Erythroblast (primary cell): ENCODE measurements at regions not wholly inside any gene's neighbourhood (a gene's known extent, or its start where the extent isn't known, plus 50 kb on each side); places are given as distances from the start of the nearest gene placed in this dataset.

Experiments used
- GATA1 ChIP-seq: IDR thresholded peaks from 2 replicates; pipeline ENCODE4 v1.6.1; 2011; ENCODE audit warnings: low read depth, mild to moderate bottlenecking, control low read depth, low read length, moderate library complexity
- POLR2A ChIP-seq: IDR thresholded peaks from 2 replicates; pipeline ENCODE4 v1.6.1; 2011; ENCODE audit warnings: mild to moderate bottlenecking, low read length

DNA sequence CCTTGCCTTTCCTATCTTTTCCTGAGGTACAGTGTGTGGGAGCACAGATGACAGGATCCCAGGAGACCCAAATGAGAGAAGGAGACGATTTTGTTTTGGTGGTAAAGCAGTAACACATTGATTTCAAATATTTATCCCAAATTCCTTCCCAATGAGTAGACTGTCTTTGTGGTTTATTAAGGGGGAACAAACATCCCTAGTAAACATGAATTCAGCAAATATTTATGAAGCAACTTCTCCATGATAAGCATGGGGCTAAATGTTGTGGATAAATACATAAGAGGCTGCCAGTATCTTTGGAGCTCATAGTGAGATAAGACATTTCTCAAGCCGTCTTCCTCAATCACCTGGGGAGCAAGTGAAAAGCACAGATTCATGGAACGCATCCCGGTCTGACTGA is 460.8 kb upstream of the CFAP20DC start:
- TF ChIP-seq POLR2A (no peak), GATA1 (no peak)
